ENCODE measurements at regions not wholly inside any gene's neighbourhood (a gene's known extent, or its start where the extent isn't known, plus 50 kb on each side); places are given as distances from the start of the nearest gene placed in this dataset.

DNA sequence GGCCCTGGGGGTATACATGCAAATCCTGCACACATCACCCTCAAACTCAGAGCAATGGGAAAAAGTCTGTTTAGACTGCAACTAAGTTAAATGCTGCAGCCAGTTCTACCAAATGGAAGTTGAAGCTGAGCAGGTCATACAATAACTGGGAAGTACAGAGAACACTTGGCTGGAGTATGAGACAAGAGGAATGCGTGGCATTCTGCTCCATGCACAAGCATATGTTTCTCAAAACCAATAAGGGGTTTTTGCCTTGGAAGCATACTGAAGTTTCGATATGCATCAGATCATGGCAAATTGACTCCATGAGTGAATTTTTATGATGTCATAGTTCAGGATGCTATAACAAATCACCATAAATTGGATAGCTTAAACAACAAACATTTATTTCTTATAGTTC, 193.8 kb downstream of the COL12A1 start:
- no peak for TF ChIP-seq GATA2 (IDR thresholded peaks at IDR 0.05; ENCODE audit: low read depth, low read length)
- TF ChIP-seq GATA3 (IDR thresholded peaks at IDR 0.05; ENCODE audit: low read depth, low read length), result no peak

Data from SH-SY5Y (cell line).